Stimulated activated naive CD8-positive, alpha-beta T cell treated with anti-CD3 and anti-CD28 coated beads, Interleukin-15, Interleukin-2, amounts not matched to agents 100 U/mL and 50 U/mL, for 24 hours (primary cell): ENCODE measurements at regions not wholly inside any gene's neighbourhood (a gene's known extent, or its start where the extent isn't known, plus 50 kb on each side); places are given as distances from the start of the nearest gene placed in this dataset.

Experiments
- ATAC-seq: fragments of 150-1000 bp; cut with Tn5 transposase; one replicate; pipeline ENCODE4 v1.10.0; 2021
- DNase-seq: peaks from one replicate; pipeline ENCODE4 v3.0.0; 2021

DNA sequence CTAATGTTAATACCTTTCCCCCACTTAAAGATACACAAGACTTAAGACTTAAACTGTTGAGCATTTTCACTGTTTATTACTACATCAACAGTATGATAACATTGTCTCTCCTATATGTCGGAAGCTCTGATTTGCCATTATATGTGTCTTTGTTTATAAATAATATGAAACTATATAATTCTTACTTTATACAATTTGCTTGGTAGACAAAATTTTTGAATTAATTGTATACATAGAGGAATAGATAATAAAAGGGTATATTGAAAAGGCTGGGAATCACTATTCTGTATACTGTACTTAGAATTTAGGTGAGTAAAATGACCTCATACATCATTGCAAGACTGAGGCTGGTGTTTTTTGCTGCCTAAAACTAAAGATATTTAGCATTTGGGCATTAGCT is 82.1 kb upstream of the HDAC9 start:
- DNase-seq (no peak), ATAC-seq (no peak)

- ATAC-seq (no peak), DNase-seq (no peak)
These were observed 80.7 kb upstream of the HDAC9 start for GRCh38 chr7:18414885-18415284.

DNA sequence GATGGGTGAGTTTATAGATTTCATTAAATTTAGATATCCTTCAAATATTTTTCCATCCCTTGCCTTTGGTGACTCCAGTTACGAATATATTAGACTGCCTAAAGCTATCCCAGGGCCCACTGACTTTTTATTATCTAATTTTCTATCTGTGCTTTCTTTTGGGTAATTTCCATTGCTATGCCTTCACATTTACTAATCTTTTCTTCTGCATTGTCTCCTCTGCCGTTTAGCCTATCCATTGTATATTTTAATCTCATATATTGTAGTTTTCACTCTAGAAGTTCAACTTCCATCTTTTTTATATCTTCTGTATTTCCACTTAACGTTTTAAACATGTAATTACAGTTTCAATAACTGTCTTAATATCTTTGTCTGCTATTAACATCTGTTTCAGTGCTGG is 78.6 kb upstream of the HDAC9 start:
- ATAC-seq (no peak), DNase-seq (no peak)

GRCh38 chr7:18419456-18419855 is 76.1 kb upstream of the HDAC9 start:
- no peak for ATAC-seq
- no peak for DNase-seq

GRCh38 chr7:18420108-18420507 is 75.4 kb upstream of the HDAC9 start:
- DNase-seq (no peak), ATAC-seq (no peak)

GRCh38 chr7:18420748-18421147 is 74.8 kb upstream of the HDAC9 start:
- no peak for ATAC-seq
- no peak for DNase-seq

DNA sequence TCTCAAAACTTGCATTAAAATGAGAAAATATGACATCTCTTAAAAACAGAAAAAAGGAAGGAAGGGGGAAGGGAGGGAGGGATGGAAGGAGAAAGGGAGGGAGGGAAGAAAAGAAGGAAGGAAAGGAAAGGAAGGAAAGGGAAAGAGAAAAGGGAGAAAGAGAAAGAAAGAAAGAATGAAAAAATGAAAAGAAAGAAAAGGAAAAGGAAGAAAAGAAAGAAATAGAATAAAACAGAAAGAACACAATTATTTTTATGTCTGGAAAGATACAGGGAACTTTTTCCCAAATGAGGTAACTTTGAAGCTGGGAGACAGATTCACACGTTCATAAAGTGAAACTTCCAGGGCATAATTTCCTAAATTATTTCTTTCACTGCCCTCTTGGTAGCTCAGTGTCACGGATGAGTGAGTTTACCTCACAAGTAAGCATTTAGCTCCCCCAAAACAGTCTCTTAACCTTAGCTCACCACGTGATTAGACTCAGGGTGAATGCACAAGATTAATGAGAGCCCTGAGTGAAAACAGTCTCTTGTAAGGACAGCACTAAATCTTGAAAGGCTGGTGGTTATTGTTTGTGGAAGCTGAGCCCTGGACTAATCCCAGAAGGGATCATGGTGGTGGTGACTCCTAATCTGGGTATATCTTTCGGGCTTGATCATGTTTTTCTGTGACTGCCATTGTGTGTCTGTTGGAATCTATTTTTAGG is 74.1 kb upstream of the HDAC9 start:
- DNase-seq (no peak), ATAC-seq (no peak)

GRCh38 chr7:18425227-18425626 is 70.3 kb upstream of the HDAC9 start:
- no peak for ATAC-seq
- no peak for DNase-seq

- DNase-seq: no peak
- no peak for ATAC-seq
These were observed 69.6 kb upstream of the HDAC9 start for GRCh38 chr7:18425838-18426445.

DNA sequence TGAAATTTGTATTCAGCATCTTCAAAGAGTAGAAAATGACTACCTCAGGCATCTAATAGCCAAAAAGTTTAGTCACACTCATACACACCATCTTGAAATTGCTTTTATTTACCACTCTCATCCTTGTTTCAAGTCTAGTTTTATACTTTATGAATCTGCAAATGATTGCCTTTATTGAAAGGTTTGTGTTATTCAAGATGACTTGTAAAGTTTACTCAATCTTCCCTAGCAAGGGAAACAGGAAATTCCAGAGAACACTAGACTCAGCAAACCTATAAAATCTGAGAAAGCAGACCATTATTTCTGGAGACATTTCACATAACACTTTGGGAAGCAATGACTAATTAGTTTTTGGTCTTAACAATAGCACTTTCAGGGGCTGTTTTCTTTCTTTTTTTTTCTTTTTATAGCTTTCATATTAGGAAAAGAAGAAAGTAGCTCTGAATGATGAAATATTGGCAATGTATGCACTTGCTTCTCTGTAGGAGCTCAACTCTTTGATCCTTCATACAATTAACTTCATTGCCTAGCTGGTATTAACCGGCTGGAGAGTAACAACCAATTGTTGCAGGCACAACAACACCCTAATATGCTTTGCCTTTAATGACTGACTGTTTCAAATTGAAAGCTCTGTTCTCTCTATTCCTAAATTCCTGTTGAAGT is 68.9 kb upstream of the HDAC9 start:
- DNase-seq (no peak), ATAC-seq (no peak)

- no peak for DNase-seq
- ATAC-seq: no peak
These were observed 66.0 kb upstream of the HDAC9 start for GRCh38 chr7:18429547-18429946.

- no peak for DNase-seq
- ATAC-seq: no peak
These were observed 64.7 kb upstream of the HDAC9 start for GRCh38 chr7:18430810-18431209.

- DNase-seq: no peak
- ATAC-seq: no peak
These were observed 61.4 kb upstream of the HDAC9 start for GRCh38 chr7:18434171-18434570.

GRCh38 chr7:18437101-18437500 is 58.4 kb upstream of the HDAC9 start:
- DNase-seq: no peak
- no peak for ATAC-seq

DNA sequence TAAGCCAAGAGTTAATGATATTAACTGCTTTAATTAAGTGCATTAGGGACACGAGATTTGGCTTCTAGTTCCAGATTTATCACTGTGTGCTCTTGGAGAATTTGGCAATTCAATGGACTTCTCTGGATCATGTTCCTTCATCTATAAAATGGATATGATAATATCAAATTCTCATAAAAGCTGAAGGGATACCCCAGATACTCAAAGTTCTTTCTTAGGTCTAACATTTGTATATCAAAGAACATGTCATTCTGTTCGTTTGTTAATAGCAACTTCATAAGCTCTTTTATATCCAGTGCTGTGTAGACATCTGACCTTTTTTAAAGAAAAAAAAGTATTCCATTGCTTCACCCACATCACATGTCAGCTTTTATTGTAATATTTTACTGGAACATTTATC is 54.6 kb upstream of the HDAC9 start:
- DNase-seq (no peak), ATAC-seq (no peak)

GRCh38 chr7:18444826-18445225 is 50.7 kb upstream of the HDAC9 start:
- DNase-seq (no peak), ATAC-seq (no peak)

GRCh38 chr7:18445483-18445882 is 50.1 kb upstream of the HDAC9 start:
- no peak for DNase-seq
- ATAC-seq: no peak
